Breast epithelium (tissue), 4 donors: ENCODE measurements at regions not wholly inside any gene's neighbourhood (a gene's known extent, or its start where the extent isn't known, plus 50 kb on each side); places are given as distances from the start of the nearest gene placed in this dataset.

Experiments
- DNase-seq, 2 donors: peaks; one replicate each; pipeline ENCODE4 v3.0.0-alpha.2; 2019; ENCODE audit warnings: low spot score in 2 of 2
- H3K27ac ChIP-seq, 2 donors: fragments of 200-600 bp; sonication (generic) in 1 of 2; one replicate each; pipeline ENCODE4 v1.5.1; 2016 to 2019; ENCODE audit warnings: mild to moderate bottlenecking in 1 of 2
- H3K27me3 ChIP-seq, 2 donors: fragments of 200-600 bp; sonication (generic) in 1 of 2; one replicate each; pipeline versions ENCODE4 v1.5.1 to v1.6.0; 2017 to 2019; ENCODE audit warnings: control low read depth in 1 of 2, mild to moderate bottlenecking in 1 of 2
- H3K36me3 ChIP-seq: fragments of 200-600 bp; one replicate; pipeline ENCODE4 v1.5.1; 2019
- H3K4me1 ChIP-seq, 2 donors: fragments of 200-600 bp; sonication (generic); one replicate each; pipeline ENCODE4 v1.5.1; 2016 to 2019; ENCODE audit warnings: control low read depth in 1 of 2
- H3K4me3 ChIP-seq, 3 donors: fragments of 200-600 bp; sonication (generic); 1 replicate in 2 of 3; 2 replicates in 1 of 3; pipeline ENCODE4 v1.5.1; 2016 to 2019; ENCODE audit warnings: mild to moderate bottlenecking in 3 of 3, moderate library complexity in 2 of 3
- H3K9me3 ChIP-seq, 2 donors: fragments of 200-600 bp; sonication (generic) in 1 of 2; one replicate each; pipeline ENCODE4 v1.5.1; 2016 to 2019; ENCODE audit warnings: control low read depth in 1 of 2
- CTCF ChIP-seq, 3 donors: fragments of 450-650 bp; IDR thresholded peaks; one replicate each; pipeline ENCODE4 v1.5.1; 2016 to 2017; ENCODE audit warnings: antibody characterized with exemption in 3 of 3, mild to moderate bottlenecking in 3 of 3, moderate library complexity in 3 of 3
- POLR2A ChIP-seq: fragments of 450-650 bp; IDR thresholded peaks from one replicate; pipeline ENCODE4 v1.6.1; 2016; ENCODE audit warnings: antibody characterized with exemption, mild to moderate bottlenecking, moderate library complexity
- POLR2AphosphoS5 ChIP-seq, 3 donors: sonication (generic); formaldehyde crosslinking; IDR thresholded peaks; one replicate each; pipeline ENCODE4 v1.6.1; 2017; ENCODE audit warnings: antibody characterized with exemption in 3 of 3
- intact Hi-C: fragments of 100-400 bp; cut with DNase I; formaldehyde crosslinking; loops from one replicate; pipeline ENCODE4 v1.15.1; 2023; ENCODE audit warnings: low total_unique reads

- no peaks in the 10 kb centered on the region for H3K27me3 ChIP-seq
- intact Hi-C loops = no loop called here
- H3K9me3 ChIP-seq = no peaks in the 10 kb centered on the region
- H3K4me1 ChIP-seq = no peaks in the 10 kb centered on the region
- no peak overlapping the region for H3K27ac ChIP-seq
- no peaks in the 10 kb centered on the region for H3K36me3 ChIP-seq
- DNase-seq = no peak
- no peak for TF ChIP-seq POLR2A
- no peak for TF ChIP-seq CTCF (IDR thresholded peaks at IDR 0.05)
- no peak for TF ChIP-seq POLR2AphosphoS5 (IDR thresholded peaks at IDR 0.05)
- no peak overlapping the region for H3K4me3 ChIP-seq
These were observed 137.5 kb upstream of the KRAS start for GRCh38 chr12:25388183-25388582.

- no peaks in the 10 kb centered on the region for H3K36me3 ChIP-seq
- no peak for DNase-seq
- no peaks in the 10 kb centered on the region for H3K9me3 ChIP-seq
- no peaks in the 10 kb centered on the region for H3K4me1 ChIP-seq
- TF ChIP-seq POLR2AphosphoS5 (IDR thresholded peaks at IDR 0.05) (no peak), POLR2A (no peak), CTCF (IDR thresholded peaks at IDR 0.05) (no peak)
- intact Hi-C loops = no loop called here
- H3K27ac ChIP-seq = peak overlapping the region in 1 of 2 donors; percentile 99
- H3K4me3 ChIP-seq = no peak overlapping the region
- no peaks in the 10 kb centered on the region for H3K27me3 ChIP-seq
These were observed 137.0 kb upstream of the KRAS start for GRCh38 chr12:25387732-25388050.

- no peaks in the 10 kb centered on the region for H3K4me1 ChIP-seq
- H3K9me3 ChIP-seq = no peaks in the 10 kb centered on the region
- peak overlapping the region; percentile 98 to 99 for H3K27ac ChIP-seq
- H3K36me3 ChIP-seq = no peaks in the 10 kb centered on the region
- TF ChIP-seq POLR2A (no peak), POLR2AphosphoS5 (IDR thresholded peaks at IDR 0.05) (peak in 2 of 3 donors; percentile 34 to 56), CTCF (IDR thresholded peaks at IDR 0.05) (peak; percentile 68 to 92 (median 78))
- H3K4me3 ChIP-seq = peak overlapping the region; percentile 64 to 82 (median 74)
- H3K27me3 ChIP-seq = no peaks in the 10 kb centered on the region
- intact Hi-C loops = no loop called here
- DNase-seq = peak; percentile 77 to 78
These were observed 136.4 kb upstream of the KRAS start for GRCh38 chr12:25386831-25387731.

GRCh38 chr12:25384893-25385248 lies 134.1 kb upstream of the KRAS start:
- Histone ChIP-seq H3K27me3 (no peaks in the 10 kb centered on the region), H3K4me1 (no peaks in the 10 kb centered on the region), H3K9me3 (no peaks in the 10 kb centered on the region), H3K4me3 (peak overlapping the region; percentile 64 to 82 (median 74)), H3K27ac (peak overlapping the region; percentile 98 to 99), H3K36me3 (no peaks in the 10 kb centered on the region)
- intact Hi-C loops = no loop called here
- DNase-seq = no peak
- TF ChIP-seq POLR2A (no peak), POLR2AphosphoS5 (IDR thresholded peaks at IDR 0.05) (no peak)

GRCh38 chr12:25384038-25384892 lies 133.5 kb upstream of the KRAS start:
- intact Hi-C loops = no loop called here
- H3K27me3 ChIP-seq = no peaks in the 10 kb centered on the region

More at GRCh38 chr12:25384038-25384892, 133.5 kb upstream of the KRAS start:
- Histone ChIP-seq H3K36me3 (no peaks in the 10 kb centered on the region), H3K9me3 (no peaks in the 10 kb centered on the region), H3K27ac (peak overlapping the region; percentile 98 to 99), H3K4me3 (peak overlapping the region in 2 of 3 donors; percentile 74 to 82), H3K4me1 (no peaks in the 10 kb centered on the region)
- no peak for TF ChIP-seq POLR2A
- TF ChIP-seq POLR2AphosphoS5 (IDR thresholded peaks at IDR 0.05) = no peak
- TF ChIP-seq CTCF (IDR thresholded peaks at IDR 0.05) = no peak
- DNase-seq = no peak
